ENCODE measurements at regions not wholly inside any gene's neighbourhood (a gene's known extent, or its start where the extent isn't known, plus 50 kb on each side); places are given as distances from the start of the nearest gene placed in this dataset.

GRCh38 chr5:84715091-84715490, 330.4 kb upstream of the EDIL3 start:
- TF ChIP-seq, protein P1, sequence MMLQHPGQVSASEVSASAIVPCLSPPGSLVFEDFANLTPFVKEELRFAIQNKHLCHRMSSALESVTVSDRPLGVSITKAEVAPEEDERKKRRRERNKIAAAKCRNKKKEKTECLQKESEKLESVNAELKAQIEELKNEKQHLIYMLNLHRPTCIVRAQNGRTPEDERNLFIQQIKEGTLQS (IDR thresholded peaks at IDR 0.05; ENCODE audit: insufficient read depth, low read depth, low read length): no peak
- TF ChIP-seq PHF8 (conservative IDR thresholded peaks at IDR 0.05; ENCODE audit: low read depth, low read length): no peak
- no peak for TF ChIP-seq RXRA (IDR thresholded peaks at IDR 0.05; ENCODE audit: insufficient read depth, low read depth, low read length)
- TF ChIP-seq SP1 (IDR thresholded peaks at IDR 0.05; ENCODE audit: low read depth, low read length): no peak
- no peak for TF ChIP-seq SP4 (IDR thresholded peaks at IDR 0.05; ENCODE audit: low read length)
- TF ChIP-seq FOSL1 (IDR thresholded peaks at IDR 0.05; ENCODE audit: insufficient read depth, low read depth, low read length): no peak
- no peak for TF ChIP-seq EZH2 (IDR thresholded peaks at IDR 0.05; ENCODE audit: low read depth, low read length, severe bottlenecking)
- no peak for TF ChIP-seq ATF2 (IDR thresholded peaks at IDR 0.05; ENCODE audit: low read length)
- no peak for TF ChIP-seq BACH1 (IDR thresholded peaks at IDR 0.05; ENCODE audit: low read length)
- TF ChIP-seq SRF (IDR thresholded peaks at IDR 0.05; ENCODE audit: low read depth, low read length): no peak

More at GRCh38 chr5:84715091-84715490, 330.4 kb upstream of the EDIL3 start:
- Histone ChIP-seq H2AFZ (ENCODE audit: low read length) (no peak overlapping the region), H3K56ac (replicated peaks; ENCODE audit: insufficient read length, low read depth, low read length) (no peak overlapping the region), H3K4me1 (replicated peaks in 1 of 4; ENCODE audit: control insufficient read depth in 3 of 4, insufficient read depth in 4 of 4, low read length in 3 of 4) (no peaks in the 10 kb centered on the region), H4K5ac (ENCODE audit: insufficient read length, low read depth, low read length) (no peak overlapping the region), H2BK12ac (ENCODE audit: low read depth, low read length) (no peak overlapping the region), H4K91ac (replicated peaks; ENCODE audit: insufficient read length, low read length) (no peak overlapping the region), H3K79me1 (ENCODE audit: low read depth, low read length) (no peaks in the 10 kb centered on the region), H3K18ac (ENCODE audit: extremely low read depth, low read length) (no peak overlapping the region), H3K4me3 (ENCODE audit: extremely low read depth in 1 of 4, insufficient read depth in 2 of 4, low read depth in 3 of 4, low read length in 4 of 4) (no peak overlapping the region), H2BK20ac (ENCODE audit: low read length) (no peak overlapping the region), H2AK5ac (ENCODE audit: low read depth, low read length) (no peak overlapping the region), H2BK15ac (ENCODE audit: low read length) (no peak overlapping the region), H3K9ac (replicated peaks in 1 of 4; ENCODE audit: extremely low read depth in 1 of 4, low read depth in 3 of 4, low read length in 3 of 4) (no peak overlapping the region), H3K27ac (ENCODE audit: low read depth, low read length) (no peak overlapping the region), H3K4ac (replicated peaks; ENCODE audit: insufficient read length, low read depth, low read length) (no peak overlapping the region), H4K20me1 (replicated peaks in 1 of 2; ENCODE audit: control insufficient read depth in 1 of 2, insufficient read depth in 2 of 2, low read length in 2 of 2) (no peaks in the 10 kb centered on the region), H3K79me2 (ENCODE audit: control insufficient read depth in 1 of 2, insufficient read depth in 2 of 2, low read length in 2 of 2) (no peaks in the 10 kb centered on the region), H3K23ac (ENCODE audit: insufficient read length) (no peak overlapping the region), H3K9me3 (ENCODE audit: insufficient read depth in 2 of 2, low read depth in 1 of 2, low read length in 1 of 2) (no peaks in the 10 kb centered on the region), H3K27me3 (replicated peaks in 1 of 4; ENCODE audit: control insufficient read depth in 3 of 4, extremely low read depth in 1 of 4, insufficient read depth in 3 of 4, low read length in 3 of 4) (no peaks in the 10 kb centered on the region), H4K8ac (ENCODE audit: extremely low read depth, insufficient read depth, low read length) (no peak overlapping the region), H3K36me3 (ENCODE audit: control insufficient read depth in 2 of 4, insufficient read depth in 4 of 4, low read length in 3 of 4) (no peaks in the 10 kb centered on the region), H2BK120ac (replicated peaks; ENCODE audit: low read depth, low read length) (no peak overlapping the region), H3K4me2 (ENCODE audit: insufficient read depth in 1 of 2, low read depth in 2 of 2, low read length in 2 of 2) (no peak overlapping the region), H3K23me2 (ENCODE audit: low read depth, low read length) (no peaks in the 10 kb centered on the region), H3K14ac (ENCODE audit: insufficient read length) (no peak overlapping the region), H2BK5ac (ENCODE audit: low read depth, low read length) (no peak overlapping the region)
- ChIA-PET CTCF (ENCODE audit: partially characterized antibody) (no interaction called here), POLR2A (ENCODE audit: partially characterized antibody) (no interaction called here)
- FAIRE-seq (no peak), DNase-seq (ENCODE audit: low read depth in 1 of 2, low spot score in 2 of 2) (no peak)
- WGBS, 2 experiments (ENCODE audit: extremely low coverage in 1 of 2, insufficient coverage in 1 of 2, insufficient read length in 1 of 2, insufficient replicate concordance in 2 of 2, low coverage in 1 of 2, low lambda C conversion rate in 2 of 2, missing lambda C conversion rate in 1 of 2): 94% methylated on average over 1 of the region's 1 CpG; no CpG with 5 or more reads in 1 of the 2 experiments

All from H1 (cell line).